Prostate gland (tissue), 2 donors: ENCODE measurements at regions not wholly inside any gene's neighbourhood (a gene's known extent, or its start where the extent isn't known, plus 50 kb on each side); places are given as distances from the start of the nearest gene placed in this dataset.
A peak's percentile ranks its signal among the peaks of the same experiment; 100 is the strongest.

Experiments
- CTCF ChIP-seq, 4 experiments: fragments of 200-600 bp in 2 of 4; fragments of 450-650 bp in 2 of 4; sonication (generic) in 2 of 4; IDR thresholded peaks; 1 replicate in 3 of 4; 2 replicates in 1 of 4; pipeline ENCODE4 v1.5.1; 2016 to 2019; ENCODE audit warnings: antibody characterized with exemption in 4 of 4, mild to moderate bottlenecking in 2 of 4, moderate library complexity in 2 of 4
- POLR2A ChIP-seq: fragments of 450-650 bp; IDR thresholded peaks from one replicate; pipeline ENCODE4 v1.6.1; 2016; ENCODE audit warnings: antibody characterized with exemption, mild to moderate bottlenecking
- POLR2AphosphoS5 ChIP-seq: sonication (generic); formaldehyde crosslinking; IDR thresholded peaks from one replicate; pipeline ENCODE4 v1.6.1; 2017; ENCODE audit warnings: antibody characterized with exemption

GRCh38 chrX:10769195-10769594 lies 148.8 kb upstream of the MID1 start:
- TF ChIP-seq CTCF (IDR thresholded peaks at IDR 0.05) (peak in 1 of 4 experiments; percentile 5), POLR2A (no peak), POLR2AphosphoS5 (no peak)
